LNCaP clone FGC (cell line): ENCODE measurements at regions not wholly inside any gene's neighbourhood (a gene's known extent, or its start where the extent isn't known, plus 50 kb on each side); places are given as distances from the start of the nearest gene placed in this dataset.
"Not testable (repeated sequence)": the region's sequence is repeated elsewhere in the genome, so short reads cannot be mapped to it uniquely, and the experiment has no call there.

Experiments
- DNase-seq: peaks from one replicate; pipeline ENCODE4 v3.0.0-alpha.2; 2011; ENCODE audit warnings: low read depth
- H3K4me3 ChIP-seq: 2 replicates; pipeline ENCODE4 v1.5.1; 2011; ENCODE audit warnings: mild to moderate bottlenecking, low read depth, low read length, control low read depth
- CTCF ChIP-seq: IDR thresholded peaks from 2 replicates; pipeline ENCODE4 v1.5.1; 2012; ENCODE audit warnings: mild to moderate bottlenecking; ENCODE audit not compliant: control insufficient read depth, insufficient read depth; ENCODE audit errors: extremely low read depth

DNA sequence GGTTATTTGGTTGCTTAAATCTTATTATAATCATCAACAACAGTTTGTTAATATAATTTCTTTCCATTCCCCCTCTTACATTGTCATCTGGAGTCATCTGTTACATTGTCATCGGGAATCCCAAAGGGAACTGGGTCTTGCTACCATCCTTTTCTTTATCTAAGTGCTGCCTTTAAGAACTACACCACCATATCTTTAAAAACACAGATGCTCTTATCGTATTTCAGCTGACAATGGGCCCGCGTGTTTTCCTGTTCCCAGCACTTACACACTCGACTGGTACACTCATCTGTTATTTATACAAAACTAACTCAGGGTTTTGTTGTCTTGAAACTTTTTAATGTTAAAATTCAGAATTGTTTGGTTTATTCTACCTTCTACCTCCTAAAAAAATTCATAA lies 256.2 kb upstream of the MGMT start:
- no peak overlapping the region for H3K4me3 ChIP-seq
- no peak for TF ChIP-seq CTCF
- no peak for DNase-seq

DNA sequence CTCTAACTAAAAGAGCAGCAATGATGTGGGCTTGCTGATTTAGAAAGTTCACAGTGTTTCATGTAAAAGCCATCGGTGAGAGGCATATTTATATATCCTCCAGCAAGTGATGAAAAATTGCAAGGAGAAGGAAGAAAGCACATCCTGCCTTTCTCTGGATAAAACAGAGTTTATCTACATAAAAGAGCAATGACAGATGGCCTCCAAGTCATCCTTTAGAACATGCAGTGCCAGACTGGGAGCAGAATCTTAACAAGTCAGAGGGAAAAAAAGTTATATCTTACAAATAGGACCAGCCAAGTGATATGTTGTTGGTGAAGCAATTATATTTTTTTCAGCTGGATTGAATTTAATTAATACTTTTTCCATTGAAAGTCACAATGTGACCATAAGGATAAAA lies 253.8 kb upstream of the MGMT start:
- no peak for DNase-seq
- H3K4me3 ChIP-seq: no peak overlapping the region
- no peak for TF ChIP-seq CTCF

GRCh38 chr10:129213996-129214395 lies 253.0 kb upstream of the MGMT start:
- DNase-seq, H3K4me3 ChIP-seq: not testable (repeated sequence)

DNA sequence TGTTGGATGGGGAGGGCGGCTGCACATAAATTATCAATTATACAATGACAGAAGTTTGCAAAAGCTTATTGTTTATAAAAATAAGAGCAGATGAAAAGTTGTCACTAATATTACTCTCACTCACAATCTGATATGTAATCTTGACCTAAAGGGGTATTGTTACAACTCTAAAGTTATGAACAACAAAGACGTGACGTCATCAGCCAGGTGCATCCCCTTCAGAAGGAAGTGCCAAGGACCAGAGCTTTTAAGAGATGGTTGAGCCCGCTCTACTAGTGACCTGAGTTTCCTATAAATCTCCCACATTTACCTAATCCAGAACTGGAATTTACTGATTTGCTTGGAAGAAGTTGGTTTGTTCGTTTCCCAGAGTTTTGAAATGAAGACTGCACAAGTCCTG lies 247.7 kb upstream of the MGMT start:
- no peak overlapping the region for H3K4me3 ChIP-seq
- no peak for TF ChIP-seq CTCF

GRCh38 chr10:129222436-129222835 lies 244.6 kb upstream of the MGMT start:
- TF ChIP-seq CTCF: no peak
- no peak for DNase-seq
- no peak overlapping the region for H3K4me3 ChIP-seq

More for the DNA sequence above, 247.7 kb upstream of the MGMT start:
- no peak for DNase-seq

DNA sequence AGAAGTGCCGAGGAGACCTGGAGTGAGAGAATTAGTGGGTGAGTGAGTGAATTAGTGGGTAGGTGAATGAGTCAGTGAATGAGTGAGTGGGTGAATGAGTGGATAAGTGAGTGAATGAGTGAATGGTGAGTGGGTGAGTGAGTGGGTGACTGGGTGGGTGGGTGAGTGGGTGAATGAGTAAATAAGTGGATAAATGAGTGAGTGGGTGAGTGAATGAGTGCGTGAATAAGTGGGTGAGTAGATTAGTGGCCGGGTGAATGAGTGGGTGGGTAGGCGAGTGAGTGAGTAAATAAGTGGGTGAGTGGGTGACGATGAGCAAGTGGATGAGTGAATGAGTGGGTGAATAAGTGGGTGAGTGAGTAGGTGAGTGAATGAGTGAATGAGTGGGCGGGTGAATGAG lies 243.7 kb upstream of the MGMT start:
- H3K4me3 ChIP-seq: no peak overlapping the region
- no peak for DNase-seq
- TF ChIP-seq CTCF: no peak

- DNase-seq: no peak
- TF ChIP-seq CTCF: no peak
- H3K4me3 ChIP-seq: no peak overlapping the region
These were observed 243.0 kb upstream of the MGMT start for GRCh38 chr10:129224065-129224464.

DNA sequence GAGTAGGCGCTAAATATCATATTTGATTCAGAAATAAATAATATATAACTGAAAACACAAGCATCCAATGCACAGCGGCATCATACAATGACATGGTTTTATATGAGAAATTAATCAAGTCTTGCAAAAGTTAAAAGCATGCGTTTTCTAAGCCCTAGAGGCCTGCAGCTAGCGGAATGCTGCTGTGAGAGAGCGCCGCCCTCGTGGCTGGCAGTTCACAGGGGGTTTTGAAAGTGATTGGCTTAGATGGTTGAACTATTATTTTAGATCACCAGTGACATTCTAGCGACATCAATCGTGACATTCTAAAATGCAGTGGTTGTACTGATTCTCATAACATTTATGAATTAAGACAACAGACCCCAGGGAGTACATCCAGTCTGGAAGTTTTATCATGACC lies 235.2 kb upstream of the MGMT start:
- no peak overlapping the region for H3K4me3 ChIP-seq
- TF ChIP-seq CTCF: no peak
- DNase-seq: no peak
